ENCODE measurements at regions not wholly inside any gene's neighbourhood (a gene's known extent, or its start where the extent isn't known, plus 50 kb on each side); places are given as distances from the start of the nearest gene placed in this dataset.

- Histone ChIP-seq H3K9me3 (ENCODE audit: low read depth) (no peaks in the 10 kb centered on the region), H3K9ac (no peak overlapping the region), H3K27me3 (no peaks in the 10 kb centered on the region), H3K36me3 (no peaks in the 10 kb centered on the region), H3K4me3 (no peak overlapping the region), H3K79me2 (ENCODE audit: low read depth) (no peaks in the 10 kb centered on the region), H4K20me1 (ENCODE audit: low read depth) (no peaks in the 10 kb centered on the region), H3K4me2 (no peak overlapping the region), H2AFZ (replicated peaks) (no peak overlapping the region), H3K4me1 (no peaks in the 10 kb centered on the region), H3K27ac (no peak overlapping the region), H3F3A (ENCODE audit: low read depth) (no peaks in the 10 kb centered on the region)
- H3K9me3 Mint-ChIP-seq, result no peaks in the 10 kb centered on the region
- no peak overlapping the region for H3K27ac Mint-ChIP-seq
- DNase-seq (ENCODE audit: low spot score), result no peak
- no peaks in the 10 kb centered on the region for H3K36me3 Mint-ChIP-seq
- H3K27me3 Mint-ChIP-seq (ENCODE audit: insufficient read depth, low read depth), result no peaks in the 10 kb centered on the region
- H3K4me1 Mint-ChIP-seq, result no peaks in the 10 kb centered on the region
- TF ChIP-seq EZH2phosphoT487 (IDR thresholded peaks at IDR 0.05) (no peak), EZH2 (IDR thresholded peaks at IDR 0.05) (no peak)
- TF ChIP-seq, protein P1, sequence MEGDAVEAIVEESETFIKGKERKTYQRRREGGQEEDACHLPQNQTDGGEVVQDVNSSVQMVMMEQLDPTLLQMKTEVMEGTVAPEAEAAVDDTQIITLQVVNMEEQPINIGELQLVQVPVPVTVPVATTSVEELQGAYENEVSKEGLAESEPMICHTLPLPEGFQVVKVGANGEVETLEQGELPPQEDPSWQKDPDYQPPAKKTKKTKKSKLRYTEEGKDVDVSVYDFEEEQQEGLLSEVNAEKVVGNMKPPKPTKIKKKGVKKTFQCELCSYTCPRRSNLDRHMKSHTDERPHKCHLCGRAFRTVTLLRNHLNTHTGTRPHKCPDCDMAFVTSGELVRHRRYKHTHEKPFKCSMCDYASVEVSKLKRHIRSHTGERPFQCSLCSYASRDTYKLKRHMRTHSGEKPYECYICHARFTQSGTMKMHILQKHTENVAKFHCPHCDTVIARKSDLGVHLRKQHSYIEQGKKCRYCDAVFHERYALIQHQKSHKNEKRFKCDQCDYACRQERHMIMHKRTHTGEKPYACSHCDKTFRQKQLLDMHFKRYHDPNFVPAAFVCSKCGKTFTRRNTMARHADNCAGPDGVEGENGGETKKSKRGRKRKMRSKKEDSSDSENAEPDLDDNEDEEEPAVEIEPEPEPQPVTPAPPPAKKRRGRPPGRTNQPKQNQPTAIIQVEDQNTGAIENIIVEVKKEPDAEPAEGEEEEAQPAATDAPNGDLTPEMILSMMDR (IDR thresholded peaks at IDR 0.05), result no peak
- no peak overlapping the region for H3K4me3 Mint-ChIP-seq
These were observed 902.6 kb upstream of the MBL2 start for GRCh38 chr10:53675177-53675576.

GRCh38 chr10:53667063-53667462, 894.5 kb upstream of the MBL2 start:
- no peaks in the 10 kb centered on the region for H3K36me3 Mint-ChIP-seq
- no peak for DNase-seq (ENCODE audit: low spot score)
- Histone ChIP-seq H3F3A (ENCODE audit: low read depth) (peaks cover 9% of the 10 kb centered on the region), H3K4me2 (no peak overlapping the region), H3K27ac (no peak overlapping the region), H3K9ac (no peak overlapping the region), H3K79me2 (ENCODE audit: low read depth) (no peaks in the 10 kb centered on the region), H3K4me1 (peaks cover 29% of the 10 kb centered on the region), H3K9me3 (ENCODE audit: low read depth) (no peaks in the 10 kb centered on the region), H2AFZ (replicated peaks) (no peak overlapping the region), H3K36me3 (no peaks in the 10 kb centered on the region), H3K27me3 (no peaks in the 10 kb centered on the region), H3K4me3 (no peak overlapping the region), H4K20me1 (ENCODE audit: low read depth) (no peaks in the 10 kb centered on the region)
- H3K27ac Mint-ChIP-seq, result no peak overlapping the region
- H3K4me3 Mint-ChIP-seq, result no peak overlapping the region
- TF ChIP-seq, protein P1 (IDR thresholded peaks at IDR 0.05), result no peak
- no peak for TF ChIP-seq EZH2 (IDR thresholded peaks at IDR 0.05)
- TF ChIP-seq EZH2phosphoT487 (IDR thresholded peaks at IDR 0.05), result no peak
- H3K27me3 Mint-ChIP-seq (ENCODE audit: insufficient read depth, low read depth), result no peaks in the 10 kb centered on the region
- H3K4me1 Mint-ChIP-seq, result peaks cover 13% of the 10 kb centered on the region
- H3K9me3 Mint-ChIP-seq, result peaks cover 9% of the 10 kb centered on the region

- H4K20me1 ChIP-seq (ENCODE audit: low read depth), result no peaks in the 10 kb centered on the region
- no peak overlapping the region for H3K4me3 Mint-ChIP-seq
- H3K4me1 ChIP-seq, result peaks cover 31% of the 10 kb centered on the region
- H3K4me2 ChIP-seq, result peak overlapping the region; percentile 31
- peaks cover 6% of the 10 kb centered on the region for H3K9me3 Mint-ChIP-seq
- no peaks in the 10 kb centered on the region for H3K36me3 ChIP-seq
- H2AFZ ChIP-seq (replicated peaks), result peak overlapping the region; percentile 41
- TF ChIP-seq EZH2phosphoT487 (IDR thresholded peaks at IDR 0.05) (no peak), EZH2 (IDR thresholded peaks at IDR 0.05) (no peak)
- TF ChIP-seq, protein P1 (IDR thresholded peaks at IDR 0.05), result no peak
- H3K27me3 Mint-ChIP-seq (ENCODE audit: insufficient read depth, low read depth), result no peaks in the 10 kb centered on the region
- peaks cover 13% of the 10 kb centered on the region for H3K4me1 Mint-ChIP-seq
- H3K79me2 ChIP-seq (ENCODE audit: low read depth), result no peaks in the 10 kb centered on the region
- H3F3A ChIP-seq (ENCODE audit: low read depth), result peaks cover 9% of the 10 kb centered on the region
- peak; percentile 14 for DNase-seq (ENCODE audit: low spot score)
- H3K27ac ChIP-seq, result peak overlapping the region; percentile 43
- H3K27ac Mint-ChIP-seq, result no peak overlapping the region
- no peaks in the 10 kb centered on the region for H3K9me3 ChIP-seq (ENCODE audit: low read depth)
- no peak overlapping the region for H3K9ac ChIP-seq
- no peaks in the 10 kb centered on the region for H3K27me3 ChIP-seq
- no peaks in the 10 kb centered on the region for H3K36me3 Mint-ChIP-seq
- no peak overlapping the region for H3K4me3 ChIP-seq
These were observed 891.9 kb upstream of the MBL2 start for GRCh38 chr10:53664282-53665019.
